NCI-H446 treated with DMSO at 0.1 percent for 48 hours (cell line): ENCODE measurements at regions not wholly inside any gene's neighbourhood (a gene's known extent, or its start where the extent isn't known, plus 50 kb on each side); places are given as distances from the start of the nearest gene placed in this dataset.

Experiments
- DNase-seq: peaks from one replicate; lab custom pipeline; 2025; lab: John Stamatoyannopoulos, UW

- DNase-seq = no peak
Measured at GRCh38 chr17:33404070-33404819, 111.2 kb upstream of the ASIC2 start.

DNA sequence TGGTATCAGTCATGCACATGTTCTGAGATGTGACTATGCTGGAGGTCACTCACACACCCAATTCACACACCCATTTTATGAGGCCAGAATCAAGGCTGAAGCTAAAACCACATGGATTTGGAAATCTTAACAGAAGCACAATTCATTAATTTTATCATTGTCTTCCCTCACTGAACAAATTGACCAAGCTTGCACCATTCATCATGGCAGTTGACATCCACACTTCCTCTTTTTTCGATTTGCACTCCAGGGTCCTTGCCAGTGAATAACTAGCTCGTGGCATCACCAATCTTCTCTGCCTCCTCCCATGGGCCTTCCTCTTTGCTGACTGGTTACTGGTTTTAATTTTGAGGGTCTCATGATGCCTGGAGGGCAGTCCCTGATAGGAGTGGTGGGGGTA, 123.0 kb upstream of the ASIC2 start:
- DNase-seq = no peak

DNA sequence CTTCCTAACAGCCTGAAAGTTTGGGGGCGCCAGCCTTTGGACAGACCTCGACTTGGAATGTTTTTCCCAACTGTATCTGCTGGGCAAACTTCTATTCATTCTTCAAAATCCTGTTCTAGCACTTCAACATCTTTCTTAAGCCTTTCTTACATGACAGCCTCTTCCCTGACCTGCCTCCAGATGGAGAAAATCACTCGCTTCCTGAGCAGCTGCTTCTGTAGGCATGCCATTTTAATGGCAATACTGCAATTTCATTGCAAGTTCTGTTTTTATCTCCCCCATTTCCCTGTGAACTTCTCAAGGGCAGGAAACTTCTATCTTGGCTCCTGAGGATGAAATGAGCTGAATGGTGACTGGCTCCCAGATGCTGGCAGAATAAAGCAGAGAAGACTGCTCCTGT, 128.8 kb upstream of the ASIC2 start:
- no peak for DNase-seq

DNA sequence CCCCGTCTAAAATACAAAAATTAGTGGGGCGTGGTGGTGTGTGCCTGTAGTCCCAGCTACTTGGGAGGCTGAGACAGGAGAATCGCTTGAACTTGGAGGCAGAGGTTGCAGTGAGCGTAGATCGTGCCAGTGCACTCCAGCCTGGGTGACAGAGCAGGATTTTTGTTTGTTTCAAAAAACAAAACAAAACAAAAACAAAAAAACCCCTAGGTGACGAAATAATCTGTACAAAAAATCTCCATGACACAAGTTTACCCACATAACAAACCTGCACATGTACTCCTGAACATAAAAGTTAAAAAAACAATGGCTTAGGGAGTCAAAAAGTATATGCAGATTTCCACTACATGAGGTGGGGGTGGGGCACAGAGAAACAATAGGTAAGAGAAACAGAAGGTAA, 140.5 kb upstream of the ASIC2 start:
- DNase-seq = no peak

GRCh38 chr17:33434841-33435240, 141.7 kb upstream of the ASIC2 start:
- no peak for DNase-seq

GRCh38 chr17:33435721-33436301, 142.7 kb upstream of the ASIC2 start:
- no peak for DNase-seq

GRCh38 chr17:33436321-33436720, 143.2 kb upstream of the ASIC2 start:
- no peak for DNase-seq

GRCh38 chr17:33438139-33438538, 145.0 kb upstream of the ASIC2 start:
- no peak for DNase-seq

DNA sequence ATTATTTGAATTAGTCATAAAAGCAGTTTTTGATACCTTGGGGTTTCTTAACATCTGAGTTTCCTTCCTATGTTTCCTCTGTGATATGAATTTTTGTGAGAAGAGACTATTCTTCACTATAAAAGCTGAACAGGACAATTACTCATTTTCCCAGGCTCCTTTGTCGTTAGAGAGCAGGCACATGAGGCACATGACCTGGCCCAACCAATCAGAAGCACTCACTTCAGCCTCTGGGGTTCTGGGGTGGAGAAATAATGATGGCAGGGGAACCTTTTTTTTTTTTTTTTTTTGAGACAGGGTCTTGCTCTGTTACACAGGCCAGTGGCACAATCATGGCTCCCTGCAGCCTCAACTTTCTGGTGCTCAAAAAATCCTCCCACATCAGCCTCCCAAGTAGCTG, 145.5 kb upstream of the ASIC2 start:
- no peak for DNase-seq

DNA sequence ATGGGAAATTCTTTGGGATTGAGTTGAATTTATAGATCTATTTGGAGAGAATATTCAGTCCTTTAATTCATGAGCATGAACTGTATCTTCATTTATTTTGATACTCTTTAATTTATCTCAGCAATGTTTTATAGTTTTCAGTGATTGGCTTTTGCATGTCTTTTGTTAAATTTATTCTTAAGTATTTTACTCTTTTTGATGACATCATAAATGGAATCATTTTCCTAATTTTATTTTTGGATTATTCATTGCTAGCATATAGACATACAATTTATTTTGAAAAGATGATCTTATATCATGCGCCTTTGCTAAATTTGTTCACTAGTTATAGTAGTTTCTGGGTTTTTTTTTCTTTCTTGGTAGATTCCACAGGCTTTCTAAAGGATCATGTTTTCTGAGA, 149.2 kb upstream of the ASIC2 start:
- no peak for DNase-seq

DNA sequence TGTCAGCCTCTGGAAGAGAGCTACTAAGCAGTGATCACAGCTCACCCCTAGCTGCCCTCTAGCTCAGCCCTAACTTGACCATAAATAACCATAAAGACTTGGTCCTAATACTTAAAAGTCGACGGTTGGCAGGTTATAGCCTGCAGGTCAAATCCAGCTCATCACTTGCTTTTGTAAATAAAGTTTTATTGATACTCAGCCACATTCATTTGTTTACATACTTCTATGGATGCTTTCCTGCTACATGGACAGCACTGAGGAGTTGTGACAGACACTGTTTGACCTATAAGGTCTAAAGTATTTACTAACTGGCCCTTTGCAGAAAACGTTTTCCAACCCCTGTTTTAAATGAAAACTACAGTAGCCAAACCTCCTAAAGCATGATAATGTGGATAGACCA, 151.6 kb upstream of the ASIC2 start:
- DNase-seq = no peak

DNA sequence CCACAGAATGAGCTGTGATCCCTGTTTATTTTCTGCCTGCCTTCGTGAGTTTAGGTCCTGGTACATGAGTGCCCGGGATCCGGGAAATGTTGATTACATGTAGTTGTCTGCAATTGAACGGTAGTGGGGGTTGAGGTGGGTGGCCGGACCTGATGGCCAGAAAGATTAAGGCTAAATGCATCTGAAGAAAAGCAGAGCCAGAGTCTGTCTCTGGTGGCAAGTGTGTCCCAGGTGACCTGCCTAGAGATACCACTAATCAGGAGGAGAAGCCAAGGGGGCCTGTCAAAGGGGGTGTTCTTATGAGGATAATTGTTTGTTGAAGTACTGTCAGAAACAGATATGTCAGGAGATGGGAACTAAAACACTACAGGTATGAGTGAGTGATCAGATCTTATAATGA, 154.0 kb upstream of the ASIC2 start:
- DNase-seq = no peak

- no peak for DNase-seq
Measured at GRCh38 chr17:33451221-33451620, 158.1 kb upstream of the ASIC2 start.

- no peak for DNase-seq
Measured at GRCh38 chr17:33457477-33457876, 164.4 kb upstream of the ASIC2 start.

- DNase-seq = no peak
Measured at GRCh38 chr17:33459078-33459940, 166.2 kb upstream of the ASIC2 start.

DNA sequence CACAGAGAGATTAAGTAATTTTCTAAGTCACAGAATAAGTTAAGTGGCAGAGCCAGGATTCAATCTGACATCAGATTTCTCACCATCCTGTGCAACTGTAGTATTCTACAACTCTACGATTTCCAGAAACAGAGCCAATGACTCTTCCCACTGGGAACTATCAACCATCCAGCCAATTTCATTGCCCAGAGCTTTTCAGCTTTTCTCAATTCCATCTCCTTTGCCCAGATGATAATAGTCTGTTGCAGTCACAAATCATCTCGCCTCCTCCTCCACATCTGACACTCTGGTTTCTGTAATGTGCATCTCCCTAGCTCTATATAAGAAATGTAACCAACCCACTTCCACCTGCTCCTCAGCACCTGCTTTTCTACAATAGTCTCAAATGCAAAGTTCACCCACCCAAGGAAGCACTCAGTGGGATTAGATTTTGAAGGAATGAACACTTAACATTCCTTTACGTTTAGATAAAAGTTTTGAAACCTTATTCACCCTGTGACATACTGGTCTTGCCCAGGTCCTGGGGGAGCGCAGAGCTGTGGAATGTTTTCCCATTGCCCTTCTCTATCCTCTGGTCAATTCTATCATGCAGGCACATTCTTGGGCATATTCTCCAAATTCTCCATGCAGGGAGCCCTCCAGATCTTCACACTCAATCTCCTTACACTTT, 167.8 kb upstream of the ASIC2 start:
- DNase-seq = no peak

GRCh38 chr17:33463887-33464286, 170.8 kb upstream of the ASIC2 start:
- no peak for DNase-seq

DNA sequence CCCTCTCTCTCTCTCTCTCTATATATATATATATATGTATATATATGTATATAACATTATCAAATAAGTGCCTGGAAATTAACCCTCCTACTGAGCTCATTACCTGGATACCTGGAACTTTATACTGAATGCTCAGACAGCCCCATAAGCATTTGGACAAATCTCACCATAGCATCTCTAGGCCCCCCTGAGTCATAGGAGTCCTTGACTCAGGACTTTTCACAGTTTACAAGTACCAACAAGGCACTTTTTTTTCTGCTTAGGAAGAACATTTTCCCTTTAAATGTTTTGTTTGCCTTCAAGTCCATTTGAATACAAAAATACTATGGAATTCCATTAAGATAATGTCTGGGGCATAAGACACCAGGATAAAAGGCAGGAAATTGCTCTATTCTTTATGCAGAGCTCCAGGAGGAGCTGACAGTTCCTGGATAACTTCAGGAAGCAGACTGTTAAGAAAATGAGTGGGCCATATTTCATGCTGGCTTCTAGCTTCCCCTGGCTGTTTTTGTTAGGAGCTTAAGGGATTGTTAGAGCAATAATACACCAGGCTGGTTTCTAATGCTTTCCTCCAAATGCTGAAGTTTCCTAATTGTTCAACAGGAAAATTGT, 171.7 kb upstream of the ASIC2 start:
- DNase-seq = no peak

DNA sequence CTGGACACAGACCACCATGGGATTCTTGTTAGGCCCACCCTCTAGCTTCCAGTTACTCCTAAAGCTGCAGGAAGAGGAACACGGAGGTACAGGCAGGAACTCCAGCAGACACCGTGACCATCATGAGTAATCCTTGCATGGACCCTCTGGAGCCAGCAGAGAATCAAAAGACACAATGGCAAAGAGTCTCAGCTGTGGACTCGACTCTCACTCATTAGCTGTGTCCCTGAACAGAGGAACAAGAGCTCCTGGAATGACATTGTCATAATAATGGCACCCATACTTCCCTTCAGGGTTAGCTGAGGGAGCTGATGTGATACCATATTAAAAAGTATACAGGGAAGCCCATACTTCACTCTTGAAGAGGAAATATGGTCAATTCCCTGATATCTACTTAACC, 176.3 kb upstream of the ASIC2 start:
- no peak for DNase-seq

DNA sequence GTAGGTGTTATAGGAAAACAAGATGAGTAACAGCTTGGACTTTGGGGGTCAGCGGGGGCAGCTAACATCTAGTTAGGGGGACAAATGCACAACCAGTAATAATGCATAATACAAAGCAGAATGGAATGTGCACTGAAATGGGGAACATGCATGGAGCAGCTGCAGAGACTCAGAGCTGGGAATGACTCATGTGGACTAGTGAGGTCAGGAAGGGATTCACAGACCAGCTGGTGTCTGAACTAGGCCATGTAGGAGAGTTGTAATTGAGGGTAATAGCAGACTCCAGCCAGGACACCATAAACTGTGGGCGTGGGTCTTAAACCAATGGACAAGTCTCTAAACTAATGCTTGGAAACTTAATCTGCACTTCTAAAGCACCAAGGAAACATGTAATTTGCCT, 176.8 kb upstream of the ASIC2 start:
- DNase-seq = no peak

DNA sequence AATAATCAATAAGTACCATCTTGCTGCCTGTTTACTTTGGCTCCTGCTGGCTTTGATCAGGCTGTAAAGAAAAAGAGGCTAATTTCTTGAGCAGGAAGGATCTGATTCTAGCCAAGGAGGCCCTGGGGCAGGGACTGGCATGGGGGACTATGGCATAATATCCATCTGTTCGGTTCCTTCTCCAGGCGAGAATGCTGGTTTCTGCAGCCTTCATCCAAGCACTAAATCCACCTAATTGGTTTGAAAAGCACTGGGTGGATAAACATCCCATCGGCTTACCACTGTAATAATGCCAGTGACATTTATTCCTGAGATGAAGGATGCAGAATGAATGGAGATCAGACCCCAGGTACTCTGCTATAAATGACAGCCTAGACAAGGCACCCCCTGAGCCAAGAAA, 180.0 kb upstream of the ASIC2 start:
- no peak for DNase-seq

DNA sequence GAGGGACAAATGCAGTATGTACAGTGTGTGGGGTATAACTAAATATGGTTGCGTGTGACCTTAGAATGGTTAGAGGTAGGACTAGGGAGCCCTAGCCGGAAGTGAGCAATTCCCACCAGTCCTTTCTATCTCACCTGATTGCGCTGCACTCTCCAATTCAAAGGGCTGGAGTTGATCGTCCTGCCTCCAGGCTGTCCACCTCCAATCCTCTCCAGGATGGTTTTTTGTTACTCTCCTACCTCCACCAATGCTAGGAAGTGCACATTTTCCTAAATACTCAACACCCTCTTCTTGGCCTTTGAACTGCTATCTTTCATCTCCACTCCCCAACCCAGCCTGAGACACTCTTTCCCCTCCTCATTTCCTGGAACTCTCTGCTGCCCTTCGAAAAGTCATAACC, 181.7 kb upstream of the ASIC2 start:
- DNase-seq = no peak
